Mesodermal cell (in vitro differentiated cells): ENCODE measurements at regions not wholly inside any gene's neighbourhood (a gene's known extent, or its start where the extent isn't known, plus 50 kb on each side); places are given as distances from the start of the nearest gene placed in this dataset.

ENCODE experiments used
- H3K27ac ChIP-seq: 2 replicates; pipeline ENCODE4 v1.7.0; 2013; ENCODE audit warnings: mild to moderate bottlenecking, low read depth, low read length, moderate library complexity; ENCODE audit not compliant: severe bottlenecking
- H3K36me3 ChIP-seq: 2 replicates; pipeline ENCODE4 v1.7.1; 2013; ENCODE audit warnings: mild to moderate bottlenecking, low read length, moderate library complexity; ENCODE audit not compliant: control insufficient read depth, insufficient read depth
- H3K4me1 ChIP-seq: one replicate; pipeline ENCODE4 v1.7.1; 2013; ENCODE audit warnings: mild to moderate bottlenecking, low read length; ENCODE audit not compliant: insufficient read depth, control insufficient read depth, poor library complexity, severe bottlenecking
- H3K4me3 ChIP-seq: 2 replicates; pipeline ENCODE4 v1.7.0; 2013; ENCODE audit warnings: low read length, control low read depth, mild to moderate bottlenecking; ENCODE audit not compliant: insufficient read depth, poor library complexity, severe bottlenecking; ENCODE audit errors: extremely low read depth
- H3K9me3 ChIP-seq: 2 replicates; pipeline ENCODE4 v1.7.1; 2013; ENCODE audit warnings: mild to moderate bottlenecking, low read length, moderate library complexity; ENCODE audit not compliant: control insufficient read depth
- WGBS, 2 experiments: methylation state at CpG; one replicate each; pipeline ENCODE4 v1.1.5; 2013; ENCODE audit warnings: missing lambda C conversion rate in 2 of 2; ENCODE audit not compliant: insufficient coverage in 2 of 2; 5-methylcytosine and 5-hydroxymethylcytosine counted together

DNA sequence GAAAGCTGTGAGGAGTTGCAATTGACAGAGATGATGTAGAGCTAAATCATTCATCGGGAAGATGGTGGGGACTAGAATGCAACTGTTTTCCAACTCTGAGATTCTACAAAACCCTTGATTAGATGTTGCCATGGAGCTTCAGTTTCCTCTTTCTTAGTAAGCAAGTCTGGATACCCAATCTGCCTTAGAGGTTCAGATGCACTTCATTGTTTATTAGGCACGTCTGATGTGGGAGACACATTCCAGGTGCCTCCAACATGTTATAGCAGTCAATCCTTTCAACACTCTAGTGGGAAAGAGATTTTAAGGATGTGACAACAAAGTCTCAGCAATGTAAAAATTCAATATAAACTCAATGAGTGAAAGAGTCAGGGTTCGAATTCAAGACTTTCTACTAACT, 291.3 kb upstream of the PHYHIPL start:
- WGBS, 2 experiments: 83 to 92% methylated on average over 1 to 2 of the region's 3 CpGs
- H3K4me3 ChIP-seq: no peak overlapping the region
- H3K27ac ChIP-seq: no peak overlapping the region
- H3K9me3 ChIP-seq: no peaks in the 10 kb centered on the region
- no peaks in the 10 kb centered on the region for H3K36me3 ChIP-seq
- peaks cover 5% of the 10 kb centered on the region for H3K4me1 ChIP-seq

DNA sequence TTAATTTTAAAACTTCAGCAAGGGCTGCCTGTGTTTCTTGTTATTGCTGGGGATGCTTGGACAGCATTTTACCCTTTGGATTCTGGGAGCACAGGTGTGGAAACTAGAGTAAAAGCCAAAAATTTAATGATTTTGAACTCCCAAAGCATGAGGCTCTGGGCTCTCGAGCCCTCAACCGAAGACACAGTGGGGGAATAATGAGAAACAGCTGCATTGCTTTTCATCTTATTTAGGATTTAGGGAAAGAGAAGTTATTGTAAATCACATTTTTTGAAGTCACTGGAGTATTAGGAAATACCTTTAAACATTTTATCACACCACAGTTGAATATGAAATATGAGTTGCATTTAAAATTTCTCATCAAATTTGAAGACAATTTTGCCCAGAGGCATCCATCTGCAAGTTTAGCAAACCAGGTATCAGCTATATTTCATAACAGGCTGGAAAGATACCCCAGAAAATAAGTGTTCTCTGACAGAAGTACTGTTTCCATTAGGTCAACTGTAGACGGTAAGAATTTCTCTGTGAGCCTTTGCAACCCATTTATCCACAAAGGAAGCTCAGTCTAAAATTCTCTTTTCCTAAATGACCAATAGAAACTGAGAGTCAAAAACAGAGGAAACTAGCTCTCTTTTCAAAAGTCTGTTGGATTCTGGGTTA, 290.6 kb upstream of the PHYHIPL start:
- no peak overlapping the region for H3K27ac ChIP-seq
- no peak overlapping the region for H3K4me3 ChIP-seq
- no peaks in the 10 kb centered on the region for H3K9me3 ChIP-seq
- H3K36me3 ChIP-seq: no peaks in the 10 kb centered on the region
- 89 to 93% methylated on average over 3 of the region's 3 CpGs for WGBS, 2 experiments
- H3K4me1 ChIP-seq: peaks cover 5% of the 10 kb centered on the region

DNA sequence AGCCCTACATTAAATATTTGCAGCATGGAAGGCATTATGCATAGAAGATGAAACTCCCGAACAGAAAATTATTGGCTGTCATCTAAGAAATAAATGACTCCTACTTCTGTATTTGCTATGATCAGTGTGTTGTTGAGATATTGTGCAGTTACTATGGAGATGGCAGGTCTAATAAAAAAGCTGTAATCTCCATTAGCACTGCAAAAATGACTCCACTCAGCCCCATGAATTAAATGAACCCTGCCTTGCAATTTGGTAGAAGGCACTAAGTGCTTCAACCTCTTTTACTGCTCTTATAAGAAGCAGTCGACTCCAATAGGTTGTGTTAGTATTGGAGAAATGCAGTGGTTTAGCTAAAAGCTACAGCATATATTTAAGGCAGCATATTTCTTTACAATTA, 290.0 kb upstream of the PHYHIPL start:
- H3K4me3 ChIP-seq: no peak overlapping the region
- H3K27ac ChIP-seq: no peak overlapping the region
- no CpG with 5 or more reads among the region's 2 CpGs for WGBS, 2 experiments
- no peaks in the 10 kb centered on the region for H3K36me3 ChIP-seq
- H3K4me1 ChIP-seq: peaks cover 5% of the 10 kb centered on the region
- no peaks in the 10 kb centered on the region for H3K9me3 ChIP-seq

DNA sequence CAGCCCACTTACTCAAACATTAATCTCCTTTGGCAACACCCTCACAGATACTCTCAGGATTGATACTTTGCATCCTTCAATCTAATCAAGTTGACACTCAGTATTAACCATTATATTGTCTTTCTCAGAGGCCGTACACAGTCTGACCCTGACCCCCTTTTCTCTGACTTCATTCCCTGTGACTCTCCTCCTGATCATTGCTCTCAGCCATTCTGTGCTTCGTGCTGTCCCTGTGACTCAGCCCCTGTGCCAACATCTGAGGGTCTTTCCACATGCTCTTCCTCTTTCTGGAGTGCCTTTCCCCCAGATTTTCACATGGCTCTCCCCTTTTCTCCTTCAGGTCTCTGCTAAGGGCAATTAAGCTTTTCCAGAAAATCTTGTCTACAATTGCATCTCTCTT, 289.0 kb upstream of the PHYHIPL start:
- no peak overlapping the region for H3K27ac ChIP-seq
- no peak overlapping the region for H3K4me3 ChIP-seq
- H3K36me3 ChIP-seq: no peaks in the 10 kb centered on the region
- no peaks in the 10 kb centered on the region for H3K9me3 ChIP-seq
- peaks cover 5% of the 10 kb centered on the region for H3K4me1 ChIP-seq
- 81 to 85% methylated on average over 2 of the region's 2 CpGs for WGBS, 2 experiments

DNA sequence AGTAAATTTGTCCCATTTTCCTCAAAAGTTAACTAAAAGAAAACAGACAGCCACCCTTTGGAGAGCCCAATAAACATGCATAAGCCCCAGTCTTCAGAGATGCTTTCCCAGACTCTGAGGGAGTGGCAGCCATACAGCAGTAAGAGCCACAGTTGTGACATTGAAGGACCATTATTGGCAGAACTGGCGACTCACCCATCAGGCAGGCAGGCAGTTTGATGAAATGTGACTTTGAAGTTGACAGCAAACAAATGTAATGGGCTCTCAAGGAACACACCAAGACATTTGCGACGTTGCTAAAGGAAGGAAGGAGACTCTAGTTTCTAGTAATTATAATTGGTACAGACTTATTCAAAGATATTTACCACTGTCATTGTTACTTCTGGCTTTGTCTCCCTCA, 287.5 kb upstream of the PHYHIPL start:
- WGBS, 2 experiments: 29% methylated on average over 1 of the region's 3 CpGs; no CpG with 5 or more reads in 1 of the 2 experiments
- peaks cover 5% of the 10 kb centered on the region for H3K4me1 ChIP-seq

DNA sequence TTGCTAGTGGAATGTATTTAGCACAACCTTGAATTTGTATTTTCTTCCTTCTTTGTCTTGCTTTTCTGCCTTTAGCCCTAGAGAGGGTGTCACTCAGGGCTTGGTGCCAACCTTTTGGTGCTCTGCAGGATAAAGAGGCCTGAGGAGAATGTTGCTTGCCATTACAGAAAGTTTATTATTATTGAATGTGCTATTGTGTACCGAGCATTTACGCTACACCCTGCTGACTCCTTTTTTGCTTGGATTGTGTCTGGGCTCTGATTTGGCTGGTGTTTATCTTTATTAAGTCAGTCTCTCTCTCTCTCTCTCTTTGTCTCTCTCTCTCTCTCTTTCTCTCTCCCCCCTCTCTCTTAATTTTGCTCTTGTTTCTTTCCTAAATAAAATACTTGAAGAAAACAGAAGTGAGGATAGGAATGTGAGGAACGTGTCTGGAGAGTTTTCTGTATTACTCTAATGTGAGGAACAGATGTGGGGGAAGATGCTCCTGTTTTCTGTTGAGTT, 284.4 kb upstream of the PHYHIPL start:
- Histone ChIP-seq H3K9me3 (no peaks in the 10 kb centered on the region), H3K4me1 (peaks cover 5% of the 10 kb centered on the region), H3K27ac (no peak overlapping the region), H3K36me3 (no peaks in the 10 kb centered on the region), H3K4me3 (no peak overlapping the region)
- no CpG with 5 or more reads among the region's 3 CpGs for WGBS, 2 experiments

More for the DNA sequence above, 287.5 kb upstream of the PHYHIPL start:
- H3K4me3 ChIP-seq: no peak overlapping the region
- H3K27ac ChIP-seq: no peak overlapping the region
- no peaks in the 10 kb centered on the region for H3K9me3 ChIP-seq
- no peaks in the 10 kb centered on the region for H3K36me3 ChIP-seq

DNA sequence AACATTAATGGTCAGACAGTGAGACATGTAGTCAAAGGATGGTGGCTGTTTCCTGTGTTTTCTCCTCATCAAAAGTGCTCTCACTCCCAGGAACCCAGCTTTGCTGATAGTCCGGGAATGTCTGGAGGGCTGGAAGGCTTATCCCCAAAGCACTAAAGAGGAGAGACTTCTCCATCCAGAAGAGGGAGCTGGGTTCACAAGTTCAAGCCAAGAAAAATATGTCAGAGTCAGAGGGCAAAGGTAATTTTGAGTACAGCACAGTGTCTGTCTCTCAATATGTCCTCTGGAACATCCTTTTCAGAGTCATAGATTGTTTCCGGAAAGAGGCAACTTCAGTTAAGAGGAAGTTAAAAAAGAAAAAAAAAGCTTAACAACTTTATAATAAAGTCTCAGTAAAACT, 281.5 kb upstream of the PHYHIPL start:
- Histone ChIP-seq H3K4me1 (no peaks in the 10 kb centered on the region), H3K9me3 (no peaks in the 10 kb centered on the region), H3K27ac (no peak overlapping the region), H3K4me3 (no peak overlapping the region), H3K36me3 (no peaks in the 10 kb centered on the region)
- no CpG with 5 or more reads among the region's 2 CpGs for WGBS, 2 experiments

DNA sequence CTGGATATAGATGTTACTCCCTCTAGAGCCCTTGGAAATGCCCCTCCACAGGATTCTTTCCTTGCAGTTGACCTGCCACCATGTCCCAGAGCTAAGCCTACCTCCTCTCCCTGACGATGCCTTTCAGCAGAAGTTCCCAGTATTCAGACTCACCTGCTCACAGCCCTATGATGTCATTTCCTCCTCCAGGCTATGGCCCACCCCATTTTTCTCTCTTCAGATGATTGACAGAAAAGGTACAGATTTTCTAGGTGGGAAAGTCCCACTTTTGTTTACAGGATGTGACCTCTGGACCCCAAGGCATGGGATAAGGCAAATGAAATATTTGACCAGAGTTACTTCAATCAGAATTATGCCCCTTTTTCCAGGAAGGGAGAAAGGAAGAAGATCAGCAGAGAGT, 280.2 kb upstream of the PHYHIPL start:
- no peak overlapping the region for H3K27ac ChIP-seq
- 88% methylated on average over 1 of the region's 1 CpG for WGBS, 2 experiments

DNA sequence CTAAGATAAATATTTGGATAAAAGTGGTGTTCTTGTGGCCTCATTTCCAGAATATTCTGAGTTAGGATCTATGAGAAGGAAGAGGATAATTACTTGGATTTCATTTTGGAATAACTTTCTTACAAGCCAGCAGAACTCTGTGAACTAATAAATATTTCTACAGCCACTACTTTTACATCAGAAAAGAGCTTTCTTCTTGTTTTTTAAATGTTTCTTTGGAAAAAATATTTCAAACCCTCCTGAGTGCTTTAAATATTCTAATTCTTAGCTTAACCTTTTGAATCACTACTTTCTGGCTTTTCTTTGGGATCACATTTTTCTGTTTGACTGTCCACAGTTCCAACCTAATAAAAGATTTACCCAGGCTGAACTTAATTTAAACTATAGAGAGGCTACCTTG, 279.2 kb upstream of the PHYHIPL start:
- H3K9me3 ChIP-seq: peaks cover 10% of the 10 kb centered on the region
- H3K27ac ChIP-seq: no peak overlapping the region
- H3K4me1 ChIP-seq: no peaks in the 10 kb centered on the region
- H3K36me3 ChIP-seq: no peaks in the 10 kb centered on the region
- no peak overlapping the region for H3K4me3 ChIP-seq

More for the DNA sequence above, 280.2 kb upstream of the PHYHIPL start:
- no peak overlapping the region for H3K4me3 ChIP-seq
- H3K4me1 ChIP-seq: no peaks in the 10 kb centered on the region
- H3K9me3 ChIP-seq: peaks cover 4% of the 10 kb centered on the region
- H3K36me3 ChIP-seq: no peaks in the 10 kb centered on the region

DNA sequence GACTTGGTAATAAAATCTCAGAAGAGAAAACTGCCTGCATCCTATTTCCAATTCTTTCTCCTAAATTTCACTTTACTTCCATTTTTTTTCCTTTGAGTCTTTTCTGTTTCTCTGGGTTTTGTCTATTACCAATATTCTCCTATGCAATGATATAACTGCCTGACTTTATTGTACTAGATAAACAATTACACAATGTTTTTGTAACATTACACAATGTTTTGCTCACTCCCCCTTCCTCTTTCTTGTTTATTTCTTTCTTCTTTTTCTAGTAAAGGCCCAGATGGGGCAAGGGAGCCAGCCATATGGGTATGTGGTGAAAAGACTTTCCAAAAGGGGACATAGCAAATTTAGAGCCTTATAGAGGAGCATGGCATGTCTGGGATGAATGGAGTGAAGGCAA, 278.7 kb upstream of the PHYHIPL start:
- H3K9me3 ChIP-seq: peaks cover 10% of the 10 kb centered on the region
- no peaks in the 10 kb centered on the region for H3K36me3 ChIP-seq
- no peaks in the 10 kb centered on the region for H3K4me1 ChIP-seq
- H3K27ac ChIP-seq: no peak overlapping the region
- H3K4me3 ChIP-seq: no peak overlapping the region

DNA sequence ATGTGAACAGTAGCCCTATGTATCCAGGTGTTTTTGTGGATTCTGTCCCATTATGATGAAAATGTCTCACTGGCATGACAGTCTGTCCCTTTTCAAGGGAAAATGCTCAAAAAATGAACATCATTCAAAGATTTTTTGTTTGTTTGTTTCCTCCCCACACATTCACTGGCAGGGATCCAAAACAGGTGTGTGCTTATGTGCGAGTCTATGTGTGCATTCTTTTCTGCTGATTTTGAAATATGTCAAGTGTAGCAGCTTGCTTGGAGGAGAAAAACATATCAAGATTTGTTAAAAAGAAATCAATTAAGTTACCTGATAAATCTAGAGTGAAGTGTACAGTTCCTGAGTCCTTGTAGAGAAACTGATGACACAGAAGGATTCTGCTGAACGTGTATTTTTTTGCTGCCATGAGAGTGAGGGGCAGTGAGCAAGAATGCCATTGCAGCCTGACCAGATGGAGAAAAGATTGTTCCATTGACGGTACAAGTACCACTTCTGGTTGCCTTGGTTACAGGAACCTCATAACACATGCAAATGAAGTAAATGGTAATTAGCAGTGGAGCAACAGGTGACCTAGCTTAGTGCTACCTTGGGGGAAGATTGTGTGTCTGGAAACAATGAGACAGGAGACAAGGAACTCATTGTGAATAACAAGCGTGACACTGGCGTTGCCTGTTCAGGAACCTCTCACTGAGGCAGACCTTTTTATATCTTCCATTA, 277.4 kb upstream of the PHYHIPL start:
- WGBS, 2 experiments: 84 to 94% methylated on average over 4 of the region's 5 CpGs
- Histone ChIP-seq H3K4me1 (no peaks in the 10 kb centered on the region), H3K9me3 (peaks cover 10% of the 10 kb centered on the region), H3K27ac (no peak overlapping the region), H3K36me3 (no peaks in the 10 kb centered on the region), H3K4me3 (no peak overlapping the region)
